C4-2B (cell line): ENCODE measurements at regions not wholly inside any gene's neighbourhood (a gene's known extent, or its start where the extent isn't known, plus 50 kb on each side); places are given as distances from the start of the nearest gene placed in this dataset.

ENCODE experiments used
- CTCF ChIP-seq: fragments of 450-650 bp; conservative IDR thresholded peaks from 2 replicates; pipeline ENCODE4 v1.5.1; 2017; ENCODE audit warnings: mild to moderate bottlenecking
- ZFX ChIP-seq: fragments of 450-650 bp; IDR thresholded peaks from 2 replicates; pipeline ENCODE4 v1.6.1; 2017

DNA sequence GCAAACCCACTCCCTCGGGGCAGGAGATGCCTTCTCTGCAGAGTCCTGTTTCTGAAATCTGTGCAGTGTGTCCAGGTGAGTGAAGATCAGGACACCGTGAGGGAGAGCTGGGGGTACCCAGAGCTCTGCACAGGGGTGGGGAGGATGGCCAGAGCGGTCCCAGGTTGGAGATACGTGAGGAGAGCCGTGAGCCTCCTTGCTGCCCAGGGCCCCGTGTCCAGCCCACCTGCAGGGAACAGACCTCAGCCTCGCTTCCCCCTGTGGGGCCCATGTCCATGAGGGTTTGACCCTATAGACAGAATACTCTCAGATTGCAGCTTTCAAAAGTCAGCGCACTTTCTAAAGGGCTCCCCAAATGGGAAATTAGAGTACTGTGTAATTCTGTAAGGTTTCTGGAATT lies 66.5 kb upstream of the EN2 start:
- TF ChIP-seq CTCF: no peak
- no peak for TF ChIP-seq ZFX
